GM10248 (cell line): ENCODE measurements at regions not wholly inside any gene's neighbourhood (a gene's known extent, or its start where the extent isn't known, plus 50 kb on each side); places are given as distances from the start of the nearest gene placed in this dataset.
"Not testable (repeated sequence)": the region's sequence is repeated elsewhere in the genome, so short reads cannot be mapped to it uniquely, and the experiment has no call there.

Experiments used
- CTCF ChIA-PET: fragments of 300-600 bp; sonication (Branson Sonifier 250); formaldehyde crosslinking; extraction: SDS; loops from one replicate; lab custom pipeline; 2021; ENCODE audit warnings: antibody characterized with exemption; lab: Yijun Ruan, JAX
- POLR2A ChIA-PET: fragments of 350-650 bp; sonication (Branson Sonifier 250); formaldehyde crosslinking; extraction: SDS; loops from one replicate; lab custom pipeline; 2020; ENCODE audit warnings: antibody characterized with exemption; lab: Yijun Ruan, JAX
- DNase-seq: peaks from one replicate; pipeline ENCODE4 v3.0.0; 2012; ENCODE audit errors: extremely low spot score
- TF ChIP-seq, protein P1 (sequence below): IDR thresholded peaks from 2 replicates; pipeline ENCODE4 v1.5.1; 2012; ENCODE audit warnings: mild to moderate bottlenecking, low read depth; ENCODE audit errors: extremely low read depth, missing control alignments, control extremely low read depth

DNA sequence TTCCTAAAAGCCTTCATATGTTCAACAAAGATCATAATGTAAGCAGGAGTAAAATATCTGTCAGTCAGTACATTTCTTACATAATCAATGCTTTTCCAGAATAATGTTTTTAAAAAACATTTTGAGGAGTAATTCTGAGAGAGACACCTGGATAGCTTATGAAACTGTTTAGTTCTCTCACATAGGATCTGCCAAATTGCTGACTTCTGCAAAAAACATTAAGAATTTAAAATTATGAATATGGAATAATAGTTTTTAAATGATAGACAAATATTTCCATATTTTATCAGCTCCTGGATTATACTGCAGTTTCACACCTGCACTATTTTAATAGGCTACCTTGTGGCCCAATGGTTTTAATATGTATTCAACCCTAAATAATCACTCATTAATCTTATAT, 142.7 kb upstream of the RUNX1 start:
- CTCF ChIA-PET = interaction anchor here (2.5 to 4.0 kb wide), 2 partner anchors 8 to 13 kb away, joined by 10 to 18 read pairs; no protein-coding TSS in a partner anchor
- TF ChIP-seq, protein P1, sequence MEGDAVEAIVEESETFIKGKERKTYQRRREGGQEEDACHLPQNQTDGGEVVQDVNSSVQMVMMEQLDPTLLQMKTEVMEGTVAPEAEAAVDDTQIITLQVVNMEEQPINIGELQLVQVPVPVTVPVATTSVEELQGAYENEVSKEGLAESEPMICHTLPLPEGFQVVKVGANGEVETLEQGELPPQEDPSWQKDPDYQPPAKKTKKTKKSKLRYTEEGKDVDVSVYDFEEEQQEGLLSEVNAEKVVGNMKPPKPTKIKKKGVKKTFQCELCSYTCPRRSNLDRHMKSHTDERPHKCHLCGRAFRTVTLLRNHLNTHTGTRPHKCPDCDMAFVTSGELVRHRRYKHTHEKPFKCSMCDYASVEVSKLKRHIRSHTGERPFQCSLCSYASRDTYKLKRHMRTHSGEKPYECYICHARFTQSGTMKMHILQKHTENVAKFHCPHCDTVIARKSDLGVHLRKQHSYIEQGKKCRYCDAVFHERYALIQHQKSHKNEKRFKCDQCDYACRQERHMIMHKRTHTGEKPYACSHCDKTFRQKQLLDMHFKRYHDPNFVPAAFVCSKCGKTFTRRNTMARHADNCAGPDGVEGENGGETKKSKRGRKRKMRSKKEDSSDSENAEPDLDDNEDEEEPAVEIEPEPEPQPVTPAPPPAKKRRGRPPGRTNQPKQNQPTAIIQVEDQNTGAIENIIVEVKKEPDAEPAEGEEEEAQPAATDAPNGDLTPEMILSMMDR = no peak
- POLR2A ChIA-PET = no interaction called here

DNA sequence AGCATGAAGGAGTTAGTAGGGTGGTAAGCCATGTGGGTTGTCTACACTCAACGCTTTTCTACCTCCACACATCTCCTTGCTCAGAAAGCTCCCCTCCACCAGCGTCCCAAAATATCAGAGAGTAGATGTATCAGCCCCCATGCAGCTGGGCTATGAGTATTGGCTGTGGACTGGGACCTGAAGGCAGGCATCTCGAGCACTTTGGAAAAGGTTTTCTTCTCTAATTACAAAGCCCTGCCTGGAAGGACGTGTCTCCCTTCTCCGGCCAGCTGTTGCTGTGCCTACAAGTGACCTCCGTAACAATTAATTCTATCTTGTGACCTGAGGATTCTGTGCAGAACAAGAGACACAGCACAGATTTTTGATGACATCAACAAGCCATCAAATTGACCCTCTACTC, 142.0 kb upstream of the RUNX1 start:
- DNase-seq = no peak
- TF ChIP-seq, protein P1 = no peak
- ChIA-PET POLR2A (no interaction called here), CTCF (interaction anchor here (0.7 to 4.0 kb wide), 4 partner anchors 9 to 140 kb away, joined by 3 to 18 read pairs (median 7); no protein-coding TSS in a partner anchor)

More for the DNA sequence above, 142.7 kb upstream of the RUNX1 start:
- no peak for DNase-seq

DNA sequence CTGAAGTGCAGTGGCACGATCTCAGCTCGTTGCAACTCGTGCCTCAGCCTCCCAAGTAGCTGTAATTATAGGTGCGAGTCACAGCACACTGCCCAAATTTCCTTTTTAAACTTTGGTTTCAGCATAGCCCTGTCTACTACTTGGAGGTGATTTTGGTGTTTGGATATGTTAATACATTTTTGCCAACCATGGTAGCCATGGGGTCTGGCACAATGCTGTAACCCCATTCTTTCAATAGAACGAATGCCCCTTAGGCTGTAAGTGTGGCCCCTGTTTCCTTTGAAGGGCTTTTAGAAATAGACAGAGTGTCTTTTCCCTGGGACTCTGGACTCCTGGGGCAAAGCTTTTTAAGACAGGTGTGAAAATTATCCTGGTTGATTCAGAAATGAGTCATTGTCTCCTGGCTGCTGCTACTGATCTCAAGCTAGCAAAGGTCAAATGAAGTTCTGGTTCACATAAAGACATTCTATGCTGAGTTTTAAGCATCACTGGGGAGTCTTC, 141.1 kb upstream of the RUNX1 start:
- DNase-seq = no peak
- POLR2A ChIA-PET = no interaction called here
- CTCF ChIA-PET = interaction anchor here (1.6 to 4.0 kb wide), 4 partner anchors 10 to 140 kb away, joined by 4 to 18 read pairs (median 8); no protein-coding TSS in a partner anchor
- TF ChIP-seq, protein P1 = no peak

DNA sequence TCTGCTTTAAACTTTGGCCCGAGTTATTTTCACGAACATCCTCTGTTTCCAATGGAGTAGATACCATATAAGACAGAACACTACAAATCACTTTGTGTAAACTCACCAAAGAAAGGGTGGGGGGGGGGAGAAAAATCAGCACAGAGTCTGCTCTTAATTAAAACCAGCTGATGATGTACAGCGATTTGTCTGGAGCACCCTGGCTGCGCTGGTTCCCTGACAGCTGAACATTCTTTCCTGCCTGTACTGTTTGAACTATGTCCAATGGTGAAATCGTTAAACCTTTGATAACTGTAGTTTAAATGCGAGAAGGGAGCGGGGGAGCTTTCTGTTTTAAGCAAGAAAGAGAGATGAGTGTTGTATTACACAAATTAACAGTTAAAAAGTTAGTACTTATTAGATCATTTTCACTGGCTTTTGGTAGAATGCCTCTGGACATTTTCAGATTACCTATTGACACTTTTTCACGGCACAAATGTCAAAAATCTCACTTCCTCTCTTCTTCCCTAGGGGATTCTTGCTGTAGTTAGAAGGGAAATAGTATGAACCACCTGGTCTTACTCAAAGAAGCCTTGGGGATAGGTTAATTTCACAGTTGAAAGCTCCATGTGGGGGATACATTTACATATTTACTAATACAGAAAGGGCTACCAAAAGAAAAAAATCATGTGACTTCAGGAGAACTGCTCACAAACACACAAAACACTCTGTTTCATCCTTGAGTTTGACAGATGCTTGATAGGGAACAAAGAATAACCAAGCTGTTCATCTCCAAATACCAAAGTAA, 140.2 kb upstream of the RUNX1 start:
- CTCF ChIA-PET = interaction anchor here (1.2 to 4.0 kb wide), 5 partner anchors 9 to 139 kb away, joined by 4 to 18 read pairs (median 5); no protein-coding TSS in a partner anchor
- POLR2A ChIA-PET = no interaction called here
- TF ChIP-seq, protein P1 = no peak
- DNase-seq = peak; percentile 65

DNA sequence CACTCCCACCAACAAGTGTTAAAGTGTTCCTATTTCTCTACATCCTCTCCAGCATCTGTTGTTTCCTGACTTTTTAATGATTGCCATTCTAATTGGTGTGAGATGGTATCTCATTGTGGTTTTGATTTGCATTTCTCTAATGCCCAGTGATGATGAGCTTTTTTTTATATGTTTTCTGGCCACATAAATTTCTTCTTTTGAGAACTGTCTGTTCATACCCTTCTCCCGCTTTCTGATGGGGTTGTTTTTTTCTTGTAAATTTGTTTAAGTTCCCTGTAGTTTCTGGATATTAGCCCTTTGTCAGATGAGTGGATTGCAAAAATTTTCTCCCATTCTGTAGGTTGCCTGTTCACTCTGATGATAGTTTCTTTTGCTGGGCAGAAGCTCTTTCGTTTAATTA, 134.3 kb upstream of the RUNX1 start:
- POLR2A ChIA-PET, CTCF ChIA-PET, DNase-seq: not testable (repeated sequence)

DNA sequence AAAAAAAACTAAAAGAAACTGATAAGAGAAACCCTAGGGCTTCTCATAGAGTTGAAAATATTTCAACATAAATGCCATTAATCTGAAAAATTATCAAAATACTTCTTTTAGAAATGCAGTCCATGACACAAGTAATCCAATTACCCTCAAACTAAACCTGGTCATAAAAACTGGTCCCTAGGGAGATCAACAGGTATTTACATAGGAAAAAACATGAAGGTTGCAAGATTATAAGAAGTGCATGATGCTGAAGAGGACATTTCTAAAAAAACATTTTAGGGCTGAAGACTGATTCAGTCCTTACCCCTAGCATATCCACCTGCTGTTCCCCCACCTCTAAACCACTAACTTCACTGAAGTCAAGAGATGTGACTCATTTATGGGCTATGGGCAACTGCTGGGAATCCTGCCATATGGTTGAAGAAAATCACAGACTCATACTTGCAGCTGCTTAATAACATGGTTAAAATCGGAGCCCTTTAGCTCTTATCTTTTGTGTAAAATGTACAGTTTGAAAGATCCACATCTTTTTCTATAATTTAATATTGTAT, 131.0 kb upstream of the RUNX1 start:
- ChIA-PET POLR2A (no interaction called here), CTCF (interaction anchor here (0.8 to 1.6 kb wide), 2 partner anchors 9 to 10 kb away, joined by 3 to 5 read pairs; no protein-coding TSS in a partner anchor)
- DNase-seq = no peak
- TF ChIP-seq, protein P1 = no peak
